ENCODE measurements at regions not wholly inside any gene's neighbourhood (a gene's known extent, or its start where the extent isn't known, plus 50 kb on each side); places are given as distances from the start of the nearest gene placed in this dataset.

GRCh38 chr18:34655131-34655530 is 55.0 kb upstream of the DTNA start:
- TF ChIP-seq ZFX (IDR thresholded peaks at IDR 0.05) (no peak), CTCF (conservative IDR thresholded peaks at IDR 0.05) (no peak)
- no peak overlapping the region for H3K27ac ChIP-seq

- TF ChIP-seq ZFX (IDR thresholded peaks at IDR 0.05) (no peak), CTCF (conservative IDR thresholded peaks at IDR 0.05) (no peak)
- no peak overlapping the region for H3K27ac ChIP-seq
Measured at GRCh38 chr18:34657860-34658500, 52.1 kb upstream of the DTNA start.

- no peak overlapping the region for H3K27ac ChIP-seq
- TF ChIP-seq CTCF (conservative IDR thresholded peaks at IDR 0.05): no peak
- TF ChIP-seq ZFX (IDR thresholded peaks at IDR 0.05): no peak
Measured at GRCh38 chr18:34659579-34660517, 50.2 kb upstream of the DTNA start.

Measured in C4-2B (cell line).